K562 (cell line): ENCODE measurements at regions not wholly inside any gene's neighbourhood (a gene's known extent, or its start where the extent isn't known, plus 50 kb on each side); places are given as distances from the start of the nearest gene placed in this dataset.

ENCODE experiments used
- FOXK1 ChIP-seq: sonication (generic); formaldehyde crosslinking; IDR thresholded peaks from 2 replicates; pipeline ENCODE4 v1.8.0; 2022; ENCODE audit warnings: missing genetic modification reagents, mild to moderate bottlenecking, borderline replicate concordance
- NR2C2 ChIP-seq, 2 experiments: fragments of 200-800 bp in 1 of 2; sonication (Bioruptor generic) in 1 of 2; sonication (generic) in 1 of 2; formaldehyde crosslinking in 1 of 2; IDR thresholded peaks; 2 replicates each; pipeline versions ENCODE4 v1.6.1 to v1.8.0; 2016 to 2022; ENCODE audit warnings: mild to moderate bottlenecking in 1 of 2, missing compliant biosample characterization in 1 of 2, missing genetic modification characterization in 1 of 2, missing genetic modification reagents in 1 of 2
- NR2F6 ChIP-seq: fragments of 450-650 bp; formaldehyde crosslinking; IDR thresholded peaks from 2 replicates; pipeline ENCODE4 v1.4.0; 2020; ENCODE audit warnings: mild to moderate bottlenecking
- POLR2AphosphoS5 ChIP-seq: IDR thresholded peaks from 2 replicates; pipeline ENCODE4 v1.6.1; 2011; ENCODE audit warnings: mild to moderate bottlenecking, low read depth, low read length, moderate library complexity; ENCODE audit not compliant: control insufficient read depth, insufficient read depth
- RFX5 ChIP-seq: IDR thresholded peaks from 2 replicates; pipeline ENCODE4 v1.6.1; 2011; ENCODE audit warnings: low read depth, mild to moderate bottlenecking, improper control_type of control experiment, low read length
- SMARCE1 ChIP-seq: fragments of 450-650 bp; IDR thresholded peaks from 2 replicates; pipeline ENCODE4 v1.7.1; 2016; ENCODE audit warnings: mild to moderate bottlenecking
- XRCC5 ChIP-seq: fragments of 200-400 bp; formaldehyde crosslinking; IDR thresholded peaks from 2 replicates; pipeline ENCODE4 v1.6.1; 2017; ENCODE audit warnings: low read depth, mild to moderate bottlenecking, low read length
- ZBTB7A ChIP-seq: IDR thresholded peaks from 2 replicates; pipeline ENCODE4 v1.6.1; 2011; ENCODE audit warnings: low read depth, mild to moderate bottlenecking, low read length, moderate library complexity, borderline replicate concordance; ENCODE audit not compliant: control insufficient read depth
- ZKSCAN1 ChIP-seq: fragments of 150-350 bp; IDR thresholded peaks from 2 replicates; pipeline ENCODE4 v1.6.1; 2016; ENCODE audit warnings: low read depth, low read length
- ZNF699 ChIP-seq: fragments of 250-450 bp; sonication (Bioruptor Pico); IDR thresholded peaks from 2 replicates; pipeline ENCODE4 v1.8.0; 2021; ENCODE audit warnings: mild to moderate bottlenecking, moderate library complexity; ENCODE audit not compliant: insufficient replicate concordance
- ZNF76 ChIP-seq: fragments of 250-450 bp; sonication (Bioruptor Pico); IDR thresholded peaks from 2 replicates; pipeline ENCODE4 v1.4.0; 2020; ENCODE audit warnings: mild to moderate bottlenecking, moderate library complexity, borderline replicate concordance

DNA sequence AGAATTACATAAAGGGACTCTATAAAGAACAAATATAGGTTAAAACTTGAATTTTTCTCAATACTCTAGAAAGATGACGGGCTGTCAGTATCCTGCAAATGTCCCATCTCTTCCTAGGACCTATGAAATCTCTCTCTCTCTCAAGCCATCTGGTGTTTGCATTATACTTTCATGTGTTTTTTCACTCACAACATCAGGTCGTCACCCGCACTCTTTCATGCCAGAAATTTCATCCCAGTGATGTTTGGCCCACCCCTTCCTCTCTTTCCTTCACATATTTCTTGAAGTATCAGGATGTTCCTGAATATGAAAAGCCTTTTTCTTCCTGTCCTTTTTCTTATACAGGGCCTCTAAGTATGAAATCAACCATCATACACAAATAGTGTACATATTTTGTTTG lies 63.3 kb upstream of the GAS1 start:
- TF ChIP-seq SMARCE1 (no peak), POLR2AphosphoS5 (no peak), NR2C2 (CRISPR knock-in tag; IDR thresholded peaks at IDR 0.05) (no peak), NR2C2 (tag; IDR thresholded peaks at IDR 0.05) (no peak), XRCC5 (no peak), RFX5 (no peak), ZNF76 (CRISPR knock-in tag) (no peak), ZNF699 (no peak), ZKSCAN1 (no peak), FOXK1 (no peak), NR2F6 (CRISPR knock-in tag) (no peak), ZBTB7A (no peak)
